Activated naive CD8-positive, alpha-beta T cell treated with anti-CD3 and anti-CD28 coated beads, Interleukin-2, amount 50 U/mL, for 24 hours (primary cell): ENCODE measurements at regions not wholly inside any gene's neighbourhood (a gene's known extent, or its start where the extent isn't known, plus 50 kb on each side); places are given as distances from the start of the nearest gene placed in this dataset.
"Not testable (repeated sequence)": the region's sequence is repeated elsewhere in the genome, so short reads cannot be mapped to it uniquely, and the experiment has no call there.

ENCODE experiments used
- ATAC-seq: fragments of 150-1000 bp; cut with Tn5 transposase; one replicate; pipeline ENCODE4 v1.10.0; 2021
- DNase-seq: peaks from one replicate; pipeline ENCODE4 v3.0.0; 2021
- H3K27ac Mint-ChIP-seq: one replicate; pipeline ENCODE4 v1.8.0; 2021; ENCODE audit warnings: mild to moderate bottlenecking, mixed read lengths
- H3K27me3 Mint-ChIP-seq: one replicate; pipeline ENCODE4 v1.8.0; 2021; ENCODE audit warnings: mixed read lengths
- H3K36me3 Mint-ChIP-seq: one replicate; pipeline ENCODE4 v1.8.0; 2021; ENCODE audit warnings: low read depth, mixed read lengths
- H3K4me1 Mint-ChIP-seq: one replicate; pipeline ENCODE4 v1.8.0; 2021; ENCODE audit warnings: mixed read lengths
- H3K4me3 Mint-ChIP-seq: one replicate; pipeline ENCODE4 v1.8.0; 2021; ENCODE audit warnings: mild to moderate bottlenecking, moderate library complexity, mixed read lengths
- H3K9me3 Mint-ChIP-seq: one replicate; pipeline ENCODE4 v1.8.0; 2021; ENCODE audit warnings: mixed read lengths

DNA sequence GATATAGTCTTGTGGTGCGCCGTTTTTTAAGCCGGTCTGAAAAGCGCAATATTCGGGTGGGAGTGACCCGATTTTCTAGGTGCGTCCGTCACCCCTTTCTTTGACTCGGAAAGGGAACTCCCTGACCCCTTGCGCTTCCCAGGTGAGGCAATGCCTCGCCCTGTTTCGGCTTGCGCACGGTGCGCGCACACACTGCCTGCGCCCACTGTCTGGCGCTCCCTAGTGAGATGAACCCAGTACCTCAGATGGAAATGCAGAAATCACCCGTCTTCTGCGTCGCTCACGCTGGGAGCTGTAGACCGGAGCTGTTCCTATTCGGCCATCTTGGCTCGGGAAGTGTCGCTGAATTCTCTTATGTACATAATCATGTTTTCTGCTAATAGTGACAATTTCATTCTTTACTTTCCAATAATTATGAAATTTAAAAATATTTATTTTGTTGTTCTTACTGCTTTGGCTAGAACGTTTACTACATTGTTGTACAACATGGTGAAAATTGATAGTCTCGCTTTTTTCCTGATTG is 61.2 kb upstream of the MINDY3 start:
- not testable (repeated sequence) for H3K27me3 Mint-ChIP-seq, H3K36me3 Mint-ChIP-seq, H3K4me1 Mint-ChIP-seq, H3K4me3 Mint-ChIP-seq, H3K27ac Mint-ChIP-seq, ATAC-seq, H3K9me3 Mint-ChIP-seq, DNase-seq

DNA sequence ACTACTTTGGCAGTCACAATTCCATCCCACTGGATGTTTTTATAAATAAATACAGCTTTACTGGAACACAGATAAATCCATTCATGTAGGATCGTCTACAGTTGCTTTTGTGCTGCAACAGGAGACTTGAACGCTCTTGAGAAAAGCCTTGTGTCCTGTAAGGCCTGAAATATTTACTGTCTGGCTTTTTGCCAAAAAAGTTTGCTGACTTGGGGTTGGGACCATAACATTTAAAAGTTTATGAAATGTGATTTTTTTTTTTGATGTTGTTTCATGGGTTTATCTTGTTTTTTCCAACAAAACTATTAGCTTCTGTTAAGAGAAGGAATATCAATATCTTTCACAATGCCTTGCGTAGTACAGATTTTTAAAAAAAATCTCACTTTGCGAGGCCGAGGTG is 71.1 kb upstream of the MINDY3 start:
- H3K36me3 Mint-ChIP-seq = no peaks in the 10 kb centered on the region
- no peak for DNase-seq
- H3K27ac Mint-ChIP-seq = no peak overlapping the region
- peaks cover 8% of the 10 kb centered on the region for H3K9me3 Mint-ChIP-seq
- no peak overlapping the region for H3K4me3 Mint-ChIP-seq
- H3K27me3 Mint-ChIP-seq = peaks cover 11% of the 10 kb centered on the region
- no peaks in the 10 kb centered on the region for H3K4me1 Mint-ChIP-seq
- no peak for ATAC-seq

DNA sequence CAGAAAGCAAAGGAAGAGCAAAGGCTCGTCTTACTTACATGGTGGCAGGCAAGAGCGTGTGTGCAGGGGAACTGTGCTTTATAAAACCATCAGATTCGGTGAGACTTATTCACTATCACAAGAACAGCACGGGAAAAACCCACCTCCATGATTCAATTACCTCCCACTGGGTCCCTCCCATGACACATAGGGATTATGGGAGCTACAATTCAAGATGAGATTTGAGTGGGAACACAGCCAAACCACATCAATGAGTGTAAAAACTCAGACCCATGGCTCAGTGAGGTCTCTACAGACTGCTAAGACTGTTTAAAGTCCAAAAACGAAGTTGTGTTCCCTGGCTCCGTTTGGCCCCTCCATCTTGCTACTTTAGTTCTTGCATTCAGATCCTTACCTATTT is 79.2 kb upstream of the MINDY3 start:
- H3K27ac Mint-ChIP-seq, ATAC-seq, H3K4me1 Mint-ChIP-seq, H3K27me3 Mint-ChIP-seq, DNase-seq, H3K4me3 Mint-ChIP-seq, H3K36me3 Mint-ChIP-seq, H3K9me3 Mint-ChIP-seq: not testable (repeated sequence)

DNA sequence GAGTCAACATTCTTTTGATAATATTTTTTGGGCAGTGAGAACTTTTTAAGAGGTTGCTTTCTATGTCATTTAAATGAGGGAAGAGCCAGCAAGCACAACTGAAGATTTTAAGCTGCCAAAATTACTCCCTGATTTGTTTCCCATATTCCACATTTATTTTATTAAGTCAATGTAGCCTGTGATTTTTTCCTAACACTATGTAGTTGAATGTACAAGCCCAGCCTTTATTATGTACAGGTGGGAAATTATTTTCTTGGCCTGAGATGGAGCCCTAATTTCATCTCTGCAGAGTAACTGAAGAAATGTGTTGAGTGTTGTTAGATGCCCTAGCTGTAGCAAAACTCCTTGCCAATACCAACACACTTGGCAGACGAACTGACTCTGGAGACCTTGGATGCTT is 83.1 kb upstream of the MINDY3 start:
- Mint-ChIP-seq H3K36me3 (no peaks in the 10 kb centered on the region), H3K4me1 (no peaks in the 10 kb centered on the region), H3K27me3 (peaks cover 9% of the 10 kb centered on the region), H3K9me3 (peaks cover 17% of the 10 kb centered on the region), H3K4me3 (no peak overlapping the region), H3K27ac (no peak overlapping the region)
- DNase-seq (no peak), ATAC-seq (no peak)

DNA sequence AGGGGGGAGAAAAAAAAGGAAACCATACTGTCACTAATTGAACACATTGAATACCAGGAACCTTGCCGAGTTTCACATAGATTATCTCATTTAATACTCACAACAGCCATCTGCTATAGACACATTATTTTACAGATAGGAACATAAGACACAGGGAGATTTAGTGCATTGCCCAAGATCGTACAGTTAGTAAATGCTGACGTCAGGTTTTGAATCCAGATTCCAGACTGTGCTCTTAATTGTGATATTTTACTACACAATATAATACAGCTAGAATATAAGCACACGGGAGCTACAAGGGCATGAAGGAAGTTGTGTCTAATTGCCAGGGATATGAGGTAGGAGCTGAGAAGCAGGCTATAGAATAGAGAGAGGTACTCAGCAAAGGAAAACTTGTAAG is 93.9 kb upstream of the MINDY3 start:
- no peaks in the 10 kb centered on the region for H3K36me3 Mint-ChIP-seq
- no peak overlapping the region for H3K27ac Mint-ChIP-seq
- ATAC-seq = no peak
- H3K4me3 Mint-ChIP-seq = no peak overlapping the region
- H3K27me3 Mint-ChIP-seq = peaks cover 4% of the 10 kb centered on the region
- no peaks in the 10 kb centered on the region for H3K9me3 Mint-ChIP-seq
- no peaks in the 10 kb centered on the region for H3K4me1 Mint-ChIP-seq
- DNase-seq = no peak

DNA sequence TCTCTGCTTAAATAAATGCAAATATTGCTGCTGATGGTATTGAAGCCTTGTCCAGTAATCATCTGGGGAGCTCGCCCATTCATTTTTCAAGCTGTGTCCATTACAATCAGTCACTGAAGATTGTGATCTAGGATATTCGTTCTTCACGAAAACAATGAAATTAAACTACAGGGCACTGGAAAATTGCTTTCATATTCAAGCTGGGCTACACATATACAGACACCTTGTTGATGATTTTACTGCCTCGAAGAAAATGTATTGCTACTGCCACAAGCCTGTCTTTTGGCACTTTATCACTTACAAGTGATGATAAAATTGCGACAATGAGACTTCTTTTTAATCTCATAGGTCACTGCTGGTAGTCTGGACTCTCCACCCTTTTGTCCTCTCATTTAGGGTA is 100.0 kb upstream of the MINDY3 start:
- Mint-ChIP-seq H3K27ac (no peak overlapping the region), H3K4me1 (no peaks in the 10 kb centered on the region), H3K9me3 (no peaks in the 10 kb centered on the region), H3K36me3 (no peaks in the 10 kb centered on the region), H3K4me3 (no peak overlapping the region), H3K27me3 (peaks cover 7% of the 10 kb centered on the region)
- ATAC-seq (no peak), DNase-seq (no peak)

DNA sequence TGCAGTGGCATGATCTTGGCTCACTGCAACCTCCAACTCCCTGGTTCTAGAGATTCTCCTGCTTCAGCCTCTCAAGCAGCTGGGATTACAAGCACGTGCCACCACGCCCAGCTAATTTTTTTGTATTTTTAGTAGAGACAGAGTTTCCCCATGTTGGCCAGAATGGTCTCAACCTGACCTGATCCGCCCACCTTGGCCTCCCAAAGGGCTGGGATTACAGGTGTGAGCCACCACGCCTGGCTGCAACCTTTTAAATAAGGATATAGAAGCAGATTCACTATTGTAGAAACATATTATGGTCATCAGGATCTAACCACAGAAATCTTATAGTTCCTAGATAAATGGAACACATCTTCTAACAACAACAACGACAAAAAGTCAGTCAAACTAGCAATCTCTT is 112.4 kb upstream of the MINDY3 start:
- not testable (repeated sequence) for H3K4me1 Mint-ChIP-seq, H3K27ac Mint-ChIP-seq

DNA sequence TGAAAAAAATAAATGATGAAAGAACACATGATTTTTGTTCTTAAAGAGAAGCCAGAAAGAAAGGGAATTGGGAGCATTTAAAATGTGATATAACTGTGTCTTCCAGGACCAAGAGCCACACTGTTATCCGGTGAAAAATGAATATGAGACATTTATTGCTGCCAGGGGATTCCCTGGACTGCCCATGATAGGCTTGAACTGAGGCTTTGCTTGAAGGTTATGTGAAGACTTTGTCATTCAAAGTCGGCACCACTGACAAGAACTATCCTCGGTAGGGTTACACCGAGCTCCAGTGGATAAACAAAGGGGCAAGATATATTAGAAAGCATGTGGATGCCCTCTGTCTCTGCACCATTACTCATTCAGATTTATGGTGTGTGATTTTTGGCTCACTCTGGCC is 125.4 kb upstream of the MINDY3 start:
- Mint-ChIP-seq H3K27ac (no peak overlapping the region), H3K36me3 (no peaks in the 10 kb centered on the region), H3K4me3 (no peak overlapping the region), H3K27me3 (no peaks in the 10 kb centered on the region), H3K9me3 (no peaks in the 10 kb centered on the region), H3K4me1 (no peaks in the 10 kb centered on the region)
- no peak for DNase-seq
- ATAC-seq = no peak

More for the DNA sequence above, 112.4 kb upstream of the MINDY3 start:
- not testable (repeated sequence) for ATAC-seq, DNase-seq, H3K9me3 Mint-ChIP-seq, H3K27me3 Mint-ChIP-seq, H3K4me3 Mint-ChIP-seq, H3K36me3 Mint-ChIP-seq

DNA sequence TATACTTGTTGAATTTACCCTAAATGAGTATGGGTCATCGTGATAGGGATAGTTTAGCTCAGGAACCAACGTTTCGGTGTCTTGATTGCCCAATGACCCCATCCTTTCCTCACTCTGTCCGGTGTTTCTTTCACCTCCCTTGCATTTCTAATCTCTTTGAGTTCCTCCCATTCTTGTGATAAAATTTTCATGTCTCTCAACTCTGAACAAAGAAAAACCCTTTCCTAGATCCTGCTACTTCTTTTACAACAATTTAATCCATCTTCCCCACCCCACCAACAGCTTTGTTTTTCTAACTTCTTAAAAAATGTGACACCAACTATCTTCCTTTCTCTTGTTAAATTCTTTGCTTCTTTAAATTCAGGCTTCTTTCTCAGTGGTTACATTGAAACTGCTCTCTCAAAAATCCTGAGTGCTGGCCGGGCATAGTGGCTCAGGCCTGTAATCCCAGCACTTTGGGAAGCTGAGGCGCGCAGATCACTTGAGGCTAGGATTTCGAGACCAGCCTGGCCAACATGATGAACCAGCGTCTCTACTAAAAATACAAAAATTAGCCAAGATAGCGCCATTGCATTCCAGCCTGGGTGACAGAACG is 130.3 kb upstream of the MINDY3 start:
- Mint-ChIP-seq H3K36me3 (no peaks in the 10 kb centered on the region), H3K4me1 (no peaks in the 10 kb centered on the region), H3K27me3 (no peaks in the 10 kb centered on the region), H3K27ac (no peak overlapping the region), H3K9me3 (no peaks in the 10 kb centered on the region), H3K4me3 (no peak overlapping the region)
- ATAC-seq (no peak), DNase-seq (no peak)

DNA sequence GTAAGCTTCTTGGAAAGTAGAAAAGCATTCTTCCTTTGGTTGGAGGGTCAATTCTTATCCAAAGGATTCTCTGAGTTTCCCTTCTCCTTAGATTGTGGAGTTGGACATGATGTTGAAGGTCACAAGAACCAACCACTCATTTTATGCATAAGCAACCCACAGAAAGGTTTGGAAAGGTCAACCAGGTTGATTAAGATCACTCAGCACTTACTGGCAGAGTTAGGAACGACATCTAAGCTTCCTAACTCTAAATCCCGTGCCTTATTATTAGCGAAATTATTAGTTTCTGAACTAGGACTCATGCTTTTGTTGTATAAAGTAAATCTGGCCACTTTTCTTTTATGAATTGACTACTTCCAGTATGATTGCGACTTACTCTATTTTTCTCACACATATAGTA is 137.0 kb upstream of the MINDY3 start:
- H3K9me3 Mint-ChIP-seq = no peaks in the 10 kb centered on the region
- ATAC-seq (no peak), DNase-seq (no peak)
- no peaks in the 10 kb centered on the region for H3K36me3 Mint-ChIP-seq
- H3K4me1 Mint-ChIP-seq = no peaks in the 10 kb centered on the region
- no peak overlapping the region for H3K27ac Mint-ChIP-seq
- H3K27me3 Mint-ChIP-seq = no peaks in the 10 kb centered on the region
- H3K4me3 Mint-ChIP-seq = no peak overlapping the region

DNA sequence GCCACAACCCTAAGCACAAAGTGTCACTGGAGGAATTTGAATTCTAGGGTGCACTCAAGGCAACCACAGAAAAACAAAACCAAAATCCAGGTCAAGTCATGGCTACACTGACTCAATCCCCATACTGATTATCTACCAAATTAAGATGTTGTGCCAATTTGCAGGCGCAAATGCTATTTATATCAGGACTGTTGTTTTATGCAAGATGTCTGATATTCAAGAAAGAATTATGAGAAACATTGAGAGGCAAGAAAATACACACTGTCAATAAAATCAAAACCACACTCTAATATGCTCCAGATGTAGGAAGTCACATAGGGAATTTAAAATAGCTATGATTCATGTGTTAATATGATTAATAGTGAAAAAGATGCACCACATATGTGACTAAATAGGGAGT is 141.3 kb upstream of the MINDY3 start:
- no peak overlapping the region for H3K27ac Mint-ChIP-seq

DNA sequence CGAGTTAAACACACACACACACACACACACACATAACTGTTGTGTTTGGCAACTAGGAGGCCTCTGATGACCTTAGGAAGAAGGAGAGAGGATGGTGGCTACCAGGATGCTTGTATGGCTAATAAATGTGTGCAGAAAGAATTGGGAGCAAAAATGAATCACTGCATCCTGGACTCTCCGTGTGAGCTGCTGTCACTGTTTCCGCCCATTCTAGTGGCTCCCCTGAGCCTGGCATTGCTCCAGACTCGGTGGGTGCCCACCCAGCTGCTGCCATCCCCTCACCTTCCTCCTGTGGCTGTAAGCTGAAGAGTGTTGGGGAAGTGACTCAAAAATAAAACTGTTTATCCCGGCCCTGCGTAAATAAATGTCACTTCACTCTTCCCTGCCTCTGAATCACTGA is 149.5 kb upstream of the MINDY3 start:
- ATAC-seq (no peak), DNase-seq (no peak)
- Mint-ChIP-seq H3K27me3 (no peaks in the 10 kb centered on the region), H3K36me3 (no peaks in the 10 kb centered on the region), H3K4me3 (no peak overlapping the region), H3K9me3 (peaks cover 3% of the 10 kb centered on the region), H3K4me1 (no peaks in the 10 kb centered on the region), H3K27ac (no peak overlapping the region)

More for the DNA sequence above, 141.3 kb upstream of the MINDY3 start:
- Mint-ChIP-seq H3K4me1 (no peaks in the 10 kb centered on the region), H3K9me3 (peaks cover 4% of the 10 kb centered on the region), H3K27me3 (no peaks in the 10 kb centered on the region), H3K4me3 (no peak overlapping the region), H3K36me3 (no peaks in the 10 kb centered on the region)
- DNase-seq = no peak
- ATAC-seq = no peak

DNA sequence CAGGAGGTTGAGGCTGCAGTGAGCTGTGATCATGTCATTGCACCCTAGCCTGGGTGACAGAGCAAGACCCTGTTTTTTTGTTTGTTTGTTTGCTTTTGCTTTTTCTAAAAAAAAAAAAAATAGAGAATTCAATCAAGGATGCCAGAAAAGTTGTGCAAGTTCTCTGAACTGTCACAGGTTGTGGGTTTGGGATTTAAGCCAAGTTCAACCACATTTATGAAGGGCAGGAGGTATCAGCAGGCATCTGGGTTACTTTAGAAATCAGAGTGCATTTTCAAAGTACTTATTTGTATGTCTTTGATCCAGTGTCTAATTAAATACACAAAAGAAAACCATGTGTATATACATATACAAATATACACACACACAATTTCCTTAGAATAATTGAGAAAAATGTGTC is 151.2 kb upstream of the MINDY3 start:
- H3K4me1 Mint-ChIP-seq = no peaks in the 10 kb centered on the region

DNA sequence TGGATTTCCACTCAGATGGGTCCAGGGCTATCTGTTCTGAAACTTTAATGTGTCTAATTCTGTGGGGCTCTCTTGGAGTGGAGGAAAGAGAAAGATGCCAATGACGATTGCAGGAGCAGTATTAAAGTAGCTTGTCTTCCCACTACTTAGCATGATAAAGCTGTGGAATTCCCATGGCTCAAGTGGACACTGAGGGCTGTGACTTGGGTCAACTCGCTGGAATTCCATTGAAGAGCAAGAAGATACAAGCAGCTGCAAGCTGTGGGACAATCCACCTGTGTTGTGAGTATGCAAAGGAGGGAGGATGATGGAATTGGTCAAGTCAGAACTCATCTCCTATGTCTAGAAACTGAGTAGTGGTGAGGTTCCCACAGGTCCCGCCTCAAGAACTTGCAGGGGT is 154.2 kb upstream of the MINDY3 start:
- Mint-ChIP-seq H3K27ac (no peak overlapping the region), H3K9me3 (peaks cover 3% of the 10 kb centered on the region), H3K36me3 (no peaks in the 10 kb centered on the region), H3K4me3 (no peak overlapping the region), H3K27me3 (no peaks in the 10 kb centered on the region), H3K4me1 (no peaks in the 10 kb centered on the region)
- no peak for DNase-seq
- no peak for ATAC-seq

More for the DNA sequence above, 151.2 kb upstream of the MINDY3 start:
- H3K27me3 Mint-ChIP-seq = no peaks in the 10 kb centered on the region
- H3K27ac Mint-ChIP-seq = no peak overlapping the region
- H3K36me3 Mint-ChIP-seq = no peaks in the 10 kb centered on the region
- peaks cover 3% of the 10 kb centered on the region for H3K9me3 Mint-ChIP-seq
- no peak for DNase-seq
- H3K4me3 Mint-ChIP-seq = no peak overlapping the region
- ATAC-seq = no peak

DNA sequence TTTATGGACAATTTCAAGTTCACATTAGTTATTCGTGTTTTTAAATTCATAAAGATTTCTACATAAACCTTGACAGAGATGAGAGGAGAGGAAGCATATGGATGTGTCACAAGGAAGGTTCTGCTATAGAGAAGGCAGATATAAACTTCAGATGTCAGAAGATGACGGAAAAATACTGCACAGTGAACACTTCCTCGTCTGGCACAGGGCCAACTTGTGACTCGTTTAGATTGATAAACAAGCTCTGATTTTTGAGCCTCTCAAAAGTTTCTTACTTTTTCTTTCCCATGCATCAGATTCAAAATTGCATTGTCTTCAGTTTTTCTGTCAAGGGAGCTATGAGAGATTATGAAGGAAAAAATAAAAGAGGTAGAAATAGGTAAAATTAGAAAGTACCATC is 156.4 kb upstream of the MINDY3 start:
- Mint-ChIP-seq H3K27me3 (no peaks in the 10 kb centered on the region), H3K36me3 (no peaks in the 10 kb centered on the region), H3K27ac (no peak overlapping the region), H3K4me1 (no peaks in the 10 kb centered on the region), H3K4me3 (no peak overlapping the region), H3K9me3 (peaks cover 8% of the 10 kb centered on the region)
- DNase-seq = no peak
- no peak for ATAC-seq

DNA sequence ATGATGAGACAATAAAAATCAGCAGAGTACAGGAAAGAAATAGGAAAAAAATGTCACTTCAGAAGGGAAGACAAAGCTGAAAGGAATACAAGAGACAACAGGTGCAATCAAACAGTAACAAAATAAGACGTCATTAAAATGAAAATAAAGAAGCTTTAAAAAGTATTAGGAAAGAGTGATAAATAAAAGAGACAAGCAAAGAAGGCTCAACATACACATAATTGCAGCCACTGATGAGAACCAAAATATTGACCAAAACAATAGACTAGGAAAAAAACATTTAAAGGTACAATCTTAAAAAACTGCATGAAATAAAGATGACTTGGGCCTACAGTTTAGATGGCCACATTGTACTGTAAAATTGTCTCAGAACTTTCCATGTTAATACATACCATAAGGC is 160.5 kb upstream of the MINDY3 start:
- Mint-ChIP-seq H3K27me3 (no peaks in the 10 kb centered on the region), H3K36me3 (no peaks in the 10 kb centered on the region), H3K9me3 (peaks cover 8% of the 10 kb centered on the region), H3K4me3 (no peak overlapping the region), H3K4me1 (no peaks in the 10 kb centered on the region), H3K27ac (no peak overlapping the region)
- ATAC-seq = no peak
- DNase-seq = no peak
